ENCODE measurements at regions not wholly inside any gene's neighbourhood (a gene's known extent, or its start where the extent isn't known, plus 50 kb on each side); places are given as distances from the start of the nearest gene placed in this dataset.

DNA sequence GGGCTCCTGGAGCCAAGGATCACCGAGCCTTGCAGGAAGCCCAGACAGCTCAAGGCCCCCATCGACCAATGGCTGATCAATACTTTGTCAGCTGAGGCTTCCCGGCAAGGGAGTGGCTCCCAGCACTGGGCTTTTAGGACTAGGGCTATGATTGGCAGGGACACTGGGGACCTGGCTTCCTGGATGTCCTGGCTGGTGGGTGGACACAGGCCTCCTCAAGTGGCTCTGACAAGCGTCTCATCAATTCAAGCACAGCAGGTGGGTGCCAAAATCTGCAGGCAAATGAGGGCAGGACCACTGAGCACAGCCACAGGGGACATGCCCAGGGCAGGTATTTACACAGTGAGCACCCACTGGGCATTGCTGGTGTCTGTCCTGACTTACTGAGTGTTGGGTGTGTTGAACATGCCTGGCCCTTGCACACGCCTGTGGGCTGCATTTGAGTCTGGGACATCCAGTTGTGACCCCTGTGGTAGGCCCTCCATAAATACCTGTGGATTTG, 420.1 kb upstream of the SULF2 start:
- DNase-seq (ENCODE audit: low read depth in 2 of 2), result no peak

GRCh38 chr20:48204499-48204898, 419.2 kb upstream of the SULF2 start:
- DNase-seq (ENCODE audit: low read depth in 2 of 2), result no peak

- DNase-seq (ENCODE audit: low read depth in 2 of 2), result no peak
Observed at GRCh38 chr20:48203252-48203651, 418.0 kb upstream of the SULF2 start.

GRCh38 chr20:48202334-48203113, 417.2 kb upstream of the SULF2 start:
- DNase-seq (ENCODE audit: low read depth in 2 of 2), result no peak

GRCh38 chr20:48201885-48202284, 416.6 kb upstream of the SULF2 start:
- DNase-seq (ENCODE audit: low read depth in 2 of 2), result no peak

DNA sequence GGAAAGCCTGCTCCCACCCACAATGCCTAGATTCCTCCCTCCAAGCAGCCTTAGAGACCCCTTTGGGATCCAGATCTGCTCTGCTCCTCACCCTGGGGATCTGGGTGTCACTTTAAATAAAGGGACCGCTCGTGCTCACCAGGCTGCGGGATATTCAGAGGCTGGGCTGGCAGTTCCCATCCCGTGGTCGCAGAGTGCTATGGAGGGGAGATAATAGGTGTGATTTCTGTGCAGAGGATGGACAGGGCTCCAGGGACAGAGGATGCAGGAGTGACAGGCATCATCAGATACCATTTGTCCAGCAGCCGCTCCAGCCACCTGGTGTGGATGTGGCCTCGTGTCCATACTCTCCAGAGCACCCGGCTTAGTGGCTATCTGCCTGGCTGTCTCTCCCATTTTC, 415.9 kb upstream of the SULF2 start:
- no peak for DNase-seq (ENCODE audit: low read depth in 2 of 2)

DNA sequence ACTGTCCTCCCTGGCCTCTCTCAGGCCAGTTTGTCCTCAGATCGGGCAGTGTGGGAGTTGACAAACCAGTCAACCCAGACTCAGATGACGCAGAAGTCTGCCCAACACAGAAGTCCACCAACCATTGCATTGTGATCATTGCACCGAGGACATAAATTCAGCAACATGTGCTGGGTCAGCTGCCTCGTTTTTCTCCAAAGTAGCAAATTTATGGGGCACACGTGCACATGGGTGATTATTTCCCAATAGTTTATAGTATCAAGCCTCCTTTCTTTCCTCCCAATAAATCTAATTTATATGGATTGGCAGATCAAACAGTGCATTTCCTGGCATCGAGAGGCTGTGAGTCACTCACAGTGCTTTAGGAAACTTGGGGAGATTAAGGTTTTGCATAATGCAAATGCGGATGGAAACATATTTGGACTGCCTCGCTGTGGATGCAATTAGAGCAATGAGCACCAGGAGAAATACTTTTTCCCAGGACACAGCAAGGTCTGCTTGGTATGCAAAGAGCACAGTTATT, 413.7 kb upstream of the SULF2 start:
- no peak for DNase-seq (ENCODE audit: low read depth in 2 of 2)

DNA sequence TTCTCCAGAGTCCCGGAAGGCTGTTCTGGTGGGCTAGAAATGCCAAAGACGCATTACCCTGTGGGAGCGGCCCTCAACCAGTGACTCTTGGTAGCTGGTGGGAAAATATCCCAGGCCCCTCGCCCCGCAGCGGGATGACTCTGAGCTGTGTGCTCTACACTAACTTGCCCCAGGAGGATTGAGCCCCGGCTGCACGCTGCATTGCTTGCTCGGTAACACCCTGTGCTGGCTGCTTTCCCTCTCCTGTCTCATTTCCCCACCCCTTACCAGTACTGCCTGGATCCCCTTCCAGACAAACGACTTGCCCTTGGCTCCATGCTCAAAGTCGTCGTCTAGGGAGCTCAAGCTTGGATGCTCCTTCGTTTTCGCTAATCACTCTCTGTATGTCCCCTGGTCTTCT, 411.8 kb upstream of the SULF2 start:
- no peak for DNase-seq (ENCODE audit: low read depth in 2 of 2)

DNA sequence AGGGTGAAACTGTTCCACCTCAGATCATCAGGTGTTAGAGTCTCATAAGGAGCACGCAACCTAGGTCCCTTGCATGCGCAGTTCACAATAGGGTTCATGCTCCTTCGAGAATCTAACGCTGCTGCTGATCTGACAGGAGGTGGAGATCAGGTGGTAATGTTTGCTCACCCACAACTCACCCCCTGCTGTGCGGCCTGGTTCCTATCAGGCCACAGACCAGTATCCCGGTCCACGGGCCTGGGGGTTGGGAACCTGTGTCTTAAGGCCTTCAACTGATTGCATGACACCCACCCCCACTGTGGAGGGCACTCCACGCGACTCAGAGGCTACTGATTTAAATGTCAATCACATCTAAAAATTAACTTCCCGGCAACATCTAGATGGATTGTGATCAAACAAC, 411.2 kb upstream of the SULF2 start:
- no peak for DNase-seq (ENCODE audit: low read depth in 2 of 2)

DNA sequence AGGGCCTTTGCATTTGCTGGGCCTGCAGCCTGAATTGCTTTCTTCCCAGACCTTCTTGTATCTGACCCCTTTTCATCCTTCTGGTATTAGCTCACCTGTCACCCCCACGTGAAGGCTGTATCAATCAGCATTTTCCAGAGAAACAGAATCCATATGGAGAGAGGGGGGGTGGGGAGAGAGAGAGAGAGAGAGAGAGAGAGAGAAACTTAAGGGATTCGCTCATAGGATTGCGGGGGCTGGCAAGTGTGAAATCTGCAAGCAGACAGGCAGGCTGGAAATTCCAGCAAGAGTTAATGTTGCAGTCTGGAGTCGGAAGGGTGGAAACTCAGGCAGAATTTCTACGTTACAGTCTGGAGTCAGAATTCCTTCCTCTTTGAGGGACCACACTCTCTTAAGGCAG, 410.7 kb upstream of the SULF2 start:
- DNase-seq (ENCODE audit: low read depth in 2 of 2), result no peak

DNA sequence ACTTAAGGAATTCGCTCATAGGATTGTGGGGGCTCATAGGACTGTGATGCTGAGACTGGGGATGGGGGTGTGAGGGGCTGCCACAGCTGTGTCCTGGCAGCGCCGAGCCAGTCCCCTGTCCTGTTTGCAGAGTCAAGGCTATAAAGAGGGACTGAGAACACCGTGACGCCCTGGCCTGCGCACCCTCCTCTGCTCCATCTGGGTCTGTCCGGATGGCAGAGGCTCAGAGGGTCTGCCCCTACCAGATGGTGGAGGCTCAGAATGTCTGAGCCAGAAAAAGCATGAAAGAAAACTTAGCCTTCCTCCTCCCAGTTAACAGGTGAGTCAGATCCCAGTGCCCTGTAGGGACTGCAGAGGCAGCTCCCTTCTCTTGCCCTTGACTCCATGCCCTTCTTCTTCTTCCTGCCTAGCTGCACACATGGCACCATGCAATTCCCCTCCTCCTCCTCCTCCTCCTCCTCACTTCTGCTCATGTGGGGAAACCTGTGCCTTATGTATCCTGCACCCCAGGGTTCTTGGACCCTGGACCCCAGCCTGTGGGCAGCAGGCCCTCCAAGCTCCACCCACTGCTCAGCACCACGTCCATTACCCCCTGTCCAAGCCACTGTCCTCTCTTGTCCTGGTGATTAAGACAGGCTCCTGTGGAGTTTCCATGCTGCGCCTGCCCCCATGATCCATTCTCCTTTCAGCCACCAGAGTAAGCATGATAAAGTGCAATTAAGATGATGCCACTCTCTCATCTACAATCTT, 410.0 kb upstream of the SULF2 start:
- no peak for DNase-seq (ENCODE audit: low read depth in 2 of 2)

DNA sequence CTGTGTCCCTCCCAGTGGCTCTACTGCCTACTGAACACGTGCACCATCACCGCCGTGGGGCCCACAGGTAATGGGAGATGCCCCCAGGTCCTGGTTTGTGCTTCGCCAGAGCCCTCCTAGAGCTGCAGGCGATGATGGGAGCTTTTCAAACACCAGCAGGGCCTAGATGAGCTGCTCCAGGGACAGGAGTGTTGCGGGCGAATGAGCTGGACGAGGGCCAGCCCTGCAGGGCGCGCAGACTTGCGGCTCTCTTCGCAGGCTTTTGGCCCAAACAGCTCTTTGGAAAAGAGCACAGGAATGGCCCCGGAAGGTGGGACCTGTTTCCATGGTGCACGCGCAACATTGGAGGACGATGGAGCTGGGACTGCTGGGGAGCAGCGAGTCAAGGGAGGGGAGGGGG, 409.3 kb upstream of the SULF2 start:
- DNase-seq (ENCODE audit: low read depth in 2 of 2), result no peak

GRCh38 chr20:48193627-48194425, 408.5 kb upstream of the SULF2 start:
- DNase-seq (ENCODE audit: low read depth in 2 of 2), result no peak

DNA sequence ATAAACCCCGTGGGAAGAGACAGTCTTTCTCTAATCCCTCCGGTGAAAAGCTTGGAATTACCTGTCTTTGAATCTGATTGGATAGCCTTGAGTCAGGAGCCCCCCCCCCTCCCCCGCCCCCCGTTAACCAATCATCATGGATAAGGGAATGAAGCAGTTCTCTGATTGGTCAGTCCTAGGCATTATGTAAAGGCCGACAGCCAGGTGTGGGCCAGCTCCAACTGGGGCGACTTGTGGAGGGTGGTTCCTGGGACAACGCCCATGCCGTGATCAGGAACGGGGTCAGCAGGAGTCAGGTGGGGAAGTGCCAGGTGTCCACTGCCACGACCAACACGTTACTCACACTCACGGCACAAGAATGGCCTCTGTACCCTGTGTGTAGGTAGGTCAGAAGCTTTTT, 406.8 kb upstream of the SULF2 start:
- DNase-seq (ENCODE audit: low read depth in 2 of 2), result no peak

DNA sequence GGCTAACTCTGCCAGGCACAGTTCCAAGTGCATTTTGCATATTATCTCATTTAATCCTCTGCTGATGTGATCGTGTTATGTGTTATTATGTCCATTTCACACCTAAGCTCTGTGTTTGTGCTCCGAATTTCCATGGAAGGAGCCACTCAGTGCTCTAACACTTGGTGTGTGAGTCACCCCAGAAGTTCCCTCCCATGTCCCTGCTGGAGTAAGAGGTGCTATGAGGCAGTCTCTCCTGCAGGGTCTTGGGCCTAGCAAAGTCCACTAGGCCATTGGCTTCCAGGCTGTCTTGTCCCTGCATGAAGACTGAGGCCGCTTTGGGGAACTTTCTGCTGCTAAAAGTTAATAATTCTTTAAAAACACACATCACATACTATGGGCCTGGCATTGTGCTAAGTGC, 405.9 kb upstream of the SULF2 start:
- DNase-seq (ENCODE audit: low read depth in 2 of 2), result no peak

DNA sequence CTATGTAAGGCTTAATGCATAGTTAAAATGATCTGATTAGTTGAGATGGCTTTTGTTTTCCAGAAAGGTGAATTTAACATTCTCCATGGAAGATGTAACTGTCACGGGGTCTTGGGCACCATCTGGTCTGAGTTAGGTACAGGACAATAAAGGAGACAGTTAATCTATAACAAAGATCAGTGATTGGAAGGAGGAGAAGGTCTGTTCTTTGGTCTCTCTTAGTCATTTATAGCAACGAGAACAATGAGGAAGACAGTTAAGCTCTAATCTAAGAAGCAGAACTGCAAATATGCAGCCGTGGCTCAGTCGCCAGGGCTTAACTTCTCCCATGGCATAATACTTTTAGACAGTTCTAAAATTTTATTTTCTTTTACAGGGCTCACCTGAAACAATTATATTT, 405.5 kb upstream of the SULF2 start:
- no peak for DNase-seq (ENCODE audit: low read depth in 2 of 2)

- no peak for DNase-seq (ENCODE audit: low read depth in 2 of 2)
Observed at GRCh38 chr20:48189181-48189580, 403.9 kb upstream of the SULF2 start.

DNA sequence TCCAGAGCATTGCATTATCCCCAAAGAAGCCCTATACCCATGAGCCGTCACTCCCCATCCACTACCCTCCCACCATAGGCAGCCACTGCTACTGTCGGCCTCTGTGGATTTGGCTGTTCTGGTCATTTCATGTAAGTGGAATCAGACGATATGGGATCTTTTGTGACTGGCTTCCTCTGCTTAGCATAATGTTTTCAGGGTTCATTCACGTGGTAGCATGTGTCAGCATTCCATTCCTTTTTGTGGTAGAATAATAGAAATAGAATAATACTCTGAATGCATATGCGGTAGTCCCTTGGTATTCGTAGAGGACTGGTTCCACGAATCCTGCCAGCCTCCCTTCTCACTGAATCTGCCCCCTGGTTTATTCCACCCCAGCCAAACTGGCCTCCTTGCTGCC, 402.6 kb upstream of the SULF2 start:
- no peak for DNase-seq (ENCODE audit: low read depth in 2 of 2)

DNA sequence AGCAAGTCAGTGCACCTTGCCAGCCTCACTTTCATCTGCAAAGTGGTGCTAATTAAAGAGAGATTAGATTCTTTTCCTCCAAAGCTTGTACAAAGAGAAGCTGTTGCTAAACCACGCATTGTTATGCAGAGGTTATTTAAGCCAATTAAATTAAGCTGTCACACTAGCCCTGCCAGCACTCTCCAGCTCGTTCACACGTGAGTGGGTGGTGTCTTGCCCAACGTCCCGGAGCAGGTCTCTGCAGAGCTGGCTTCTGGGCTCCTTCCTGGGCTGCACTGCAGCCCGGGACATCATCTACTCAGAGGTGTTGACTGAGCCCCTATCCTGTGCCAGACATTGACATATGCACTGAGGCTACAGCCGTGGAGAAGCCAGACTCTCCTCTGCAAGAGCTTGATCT, 401.6 kb upstream of the SULF2 start:
- no peak for DNase-seq (ENCODE audit: low read depth in 2 of 2)

DNA sequence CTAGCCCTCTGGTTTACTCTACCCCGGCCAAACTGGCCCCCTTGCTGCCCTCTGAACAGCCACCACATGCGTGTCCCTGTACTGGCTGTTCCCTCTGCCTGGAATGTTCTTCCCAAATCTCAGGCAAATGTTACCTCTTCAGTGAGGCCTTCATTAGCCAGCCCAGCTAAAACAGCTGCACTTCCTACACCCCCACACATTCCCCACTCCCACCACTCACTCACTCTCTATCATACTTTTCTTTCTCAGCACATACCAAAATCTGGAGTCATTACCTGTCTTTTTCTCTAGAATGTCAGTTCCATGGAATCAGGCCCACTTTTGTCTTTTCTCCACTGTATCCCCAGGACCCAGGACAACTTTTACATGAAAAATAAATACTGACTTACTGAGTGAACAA, 401.2 kb upstream of the SULF2 start:
- no peak for DNase-seq (ENCODE audit: low read depth in 2 of 2)

DNA sequence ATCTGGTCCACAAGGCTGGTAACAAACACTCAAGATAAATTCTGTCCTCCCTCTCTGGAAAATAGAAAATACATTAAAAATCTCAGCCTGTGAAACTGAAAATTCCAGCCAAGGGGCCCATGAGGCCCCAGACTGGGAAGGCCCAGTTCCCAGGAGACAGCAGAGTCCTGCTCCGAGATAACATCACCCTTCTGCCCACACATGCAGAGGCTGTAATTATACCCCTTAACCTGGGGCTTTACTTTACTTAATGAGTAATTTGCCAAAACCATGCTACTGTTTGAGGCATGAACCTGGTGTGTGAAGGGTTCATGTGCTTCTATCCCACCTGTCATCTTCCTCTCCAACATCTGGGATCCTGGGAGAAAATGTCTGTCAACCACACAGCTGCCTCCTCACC, 398.9 kb upstream of the SULF2 start:
- DNase-seq (ENCODE audit: low read depth in 2 of 2), result no peak

DNA sequence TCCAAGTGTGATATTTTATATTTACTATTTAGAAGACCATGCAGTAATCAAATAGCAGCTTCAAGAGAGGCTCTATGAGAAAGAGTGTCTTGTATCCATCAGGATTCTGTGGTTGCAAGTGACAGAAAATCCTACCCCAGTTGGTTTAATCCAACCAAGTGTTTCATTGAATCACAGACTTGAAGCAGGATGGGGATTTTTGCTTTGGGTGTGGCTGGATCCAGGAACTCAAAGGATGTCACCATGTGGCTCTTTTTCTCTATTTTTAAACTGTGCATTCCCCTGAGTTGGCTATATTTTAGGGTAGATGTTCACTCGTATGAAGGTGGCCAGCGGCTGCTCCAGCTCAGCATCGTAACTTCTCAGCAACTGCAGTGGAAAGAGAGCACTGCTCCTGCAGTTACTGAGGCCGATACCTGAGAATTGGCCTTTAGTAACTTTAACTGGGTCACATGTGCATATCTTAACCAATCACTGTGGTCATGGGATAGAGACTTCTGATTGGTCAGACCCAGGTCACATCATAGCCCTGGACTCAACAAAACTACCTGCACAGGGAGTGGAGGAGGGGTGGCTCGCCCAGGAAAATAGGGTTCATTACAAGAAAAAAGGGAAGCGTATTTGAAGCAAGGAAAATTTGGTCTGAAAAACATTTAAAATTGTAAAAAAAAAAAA, 396.1 kb upstream of the SULF2 start:
- no peak for DNase-seq (ENCODE audit: low read depth in 2 of 2)

Measured in activated CD4-positive, alpha-beta T cell treated with anti-CD3 and anti-CD28 coated beads for 24 hours (primary cell).